Choroid plexus epithelial cell (primary cell): ENCODE measurements at regions not wholly inside any gene's neighbourhood (a gene's known extent, or its start where the extent isn't known, plus 50 kb on each side); places are given as distances from the start of the nearest gene placed in this dataset.

Experiments
- DNase-seq: peaks from one replicate; pipeline ENCODE4 v3.0.0-alpha.2; 2010; ENCODE audit warnings: low read depth
- H3K4me3 ChIP-seq: 2 replicates; pipeline ENCODE4 v1.5.1; 2011; ENCODE audit warnings: low read depth, mild to moderate bottlenecking, control low read depth, low read length, moderate library complexity
- CTCF ChIP-seq: conservative IDR thresholded peaks from 2 replicates; pipeline ENCODE4 v1.5.1; 2011; ENCODE audit warnings: low read depth, mild to moderate bottlenecking, control low read depth, inconsistent platforms, low read length, moderate library complexity

- no peak for TF ChIP-seq CTCF
- DNase-seq: peak; percentile 67
- H3K4me3 ChIP-seq: no peak overlapping the region
Measured at GRCh38 chr2:39487398-39488250, 50.5 kb upstream of the MAP4K3 start.

- peak; percentile 98 for DNase-seq
- TF ChIP-seq CTCF: no peak
- H3K4me3 ChIP-seq: no peak overlapping the region
Measured at GRCh38 chr2:39488450-39488849, 51.4 kb upstream of the MAP4K3 start.

- no peak overlapping the region for H3K4me3 ChIP-seq
- TF ChIP-seq CTCF: no peak
- DNase-seq: no peak
Measured at GRCh38 chr2:39490586-39490985, 53.5 kb upstream of the MAP4K3 start.

GRCh38 chr2:39491653-39492052 is 54.6 kb upstream of the MAP4K3 start:
- DNase-seq: no peak
- no peak overlapping the region for H3K4me3 ChIP-seq
- TF ChIP-seq CTCF: no peak

GRCh38 chr2:39492095-39492590 is 55.1 kb upstream of the MAP4K3 start:
- H3K4me3 ChIP-seq: no peak overlapping the region
- no peak for TF ChIP-seq CTCF

GRCh38 chr2:39492716-39493115 is 55.6 kb upstream of the MAP4K3 start:
- no peak for DNase-seq
- TF ChIP-seq CTCF: no peak
- no peak overlapping the region for H3K4me3 ChIP-seq

More at GRCh38 chr2:39492095-39492590, 55.1 kb upstream of the MAP4K3 start:
- peak; percentile 94 for DNase-seq
